CD8-positive, alpha-beta memory T cell (primary cell): ENCODE measurements at regions not wholly inside any gene's neighbourhood (a gene's known extent, or its start where the extent isn't known, plus 50 kb on each side); places are given as distances from the start of the nearest gene placed in this dataset.

Experiments
- CTCF ChIA-PET: fragments of 350-600 bp; sonication (Branson Sonifier 250); formaldehyde crosslinking; loops from one replicate; lab custom pipeline; 2021; ENCODE audit warnings: antibody characterized with exemption; lab: Charles Lee
- POLR2A ChIA-PET: fragments of 350-600 bp; sonication (Branson Sonifier 250); formaldehyde crosslinking; loops from one replicate; lab custom pipeline; 2021; ENCODE audit warnings: antibody characterized with exemption; lab: Charles Lee
- DNase-seq, 5 donors: peaks; one replicate each; pipeline versions ENCODE4 v3.0.0 to v3.0.0-alpha.2; 2020 to 2022; ENCODE audit warnings: mixed read lengths in 1 of 5
- H3K27ac ChIP-seq: one replicate; pipeline ENCODE4 v1.7.0; 2013; ENCODE audit warnings: low read depth, mild to moderate bottlenecking, low read length, moderate library complexity
- H3K27me3 ChIP-seq: 2 replicates; pipeline ENCODE4 v1.7.0; 2013; ENCODE audit warnings: low read length, mild to moderate bottlenecking; ENCODE audit not compliant: insufficient read depth, poor library complexity, severe bottlenecking
- H3K36me3 ChIP-seq: 2 replicates; pipeline ENCODE4 v1.7.0; 2013; ENCODE audit warnings: mild to moderate bottlenecking, low read length, moderate library complexity; ENCODE audit not compliant: insufficient read depth
- H3K4me1 ChIP-seq: 2 replicates; pipeline ENCODE4 v1.7.0; 2013; ENCODE audit warnings: mild to moderate bottlenecking, low read length, moderate library complexity; ENCODE audit not compliant: insufficient read depth
- H3K4me3 ChIP-seq: 2 replicates; pipeline ENCODE4 v1.7.0; 2013; ENCODE audit warnings: mild to moderate bottlenecking, low read length
- H3K9me3 ChIP-seq: 2 replicates; pipeline ENCODE4 v1.7.0; 2013; ENCODE audit warnings: mild to moderate bottlenecking, low read length
- H3K27ac Mint-ChIP-seq, 8 donors: one replicate each; pipeline ENCODE4 v1.8.0; 2020 to 2021; ENCODE audit warnings: mixed read lengths in 8 of 8, mild to moderate bottlenecking in 6 of 8, inconsistent platforms in 3 of 8, moderate library complexity in 3 of 8
- H3K27me3 Mint-ChIP-seq, 2 donors: one replicate each; pipeline ENCODE4 v1.8.0; 2020 to 2021; ENCODE audit warnings: mixed read lengths in 2 of 2, mild to moderate bottlenecking in 1 of 2, moderate library complexity in 1 of 2
- H3K36me3 Mint-ChIP-seq, 3 donors: one replicate each; pipeline ENCODE4 v1.8.0; 2020 to 2021; ENCODE audit warnings: mixed read lengths in 3 of 3, inconsistent platforms in 1 of 3, mild to moderate bottlenecking in 1 of 3
- H3K4me1 Mint-ChIP-seq, 3 donors: one replicate each; pipeline ENCODE4 v1.8.0; 2020 to 2021; ENCODE audit warnings: mixed read lengths in 3 of 3, inconsistent platforms in 1 of 3, mild to moderate bottlenecking in 1 of 3
- H3K4me3 Mint-ChIP-seq, 7 donors: one replicate each; pipeline ENCODE4 v1.8.0; 2020 to 2021; ENCODE audit warnings: mixed read lengths in 7 of 7, mild to moderate bottlenecking in 6 of 7, moderate library complexity in 4 of 7, inconsistent platforms in 2 of 7
- H3K9me3 Mint-ChIP-seq, 5 donors: one replicate each; pipeline ENCODE4 v1.8.0; 2020 to 2022; ENCODE audit warnings: mixed read lengths in 5 of 5, mild to moderate bottlenecking in 3 of 5, moderate library complexity in 2 of 5, inconsistent platforms in 1 of 5

DNA sequence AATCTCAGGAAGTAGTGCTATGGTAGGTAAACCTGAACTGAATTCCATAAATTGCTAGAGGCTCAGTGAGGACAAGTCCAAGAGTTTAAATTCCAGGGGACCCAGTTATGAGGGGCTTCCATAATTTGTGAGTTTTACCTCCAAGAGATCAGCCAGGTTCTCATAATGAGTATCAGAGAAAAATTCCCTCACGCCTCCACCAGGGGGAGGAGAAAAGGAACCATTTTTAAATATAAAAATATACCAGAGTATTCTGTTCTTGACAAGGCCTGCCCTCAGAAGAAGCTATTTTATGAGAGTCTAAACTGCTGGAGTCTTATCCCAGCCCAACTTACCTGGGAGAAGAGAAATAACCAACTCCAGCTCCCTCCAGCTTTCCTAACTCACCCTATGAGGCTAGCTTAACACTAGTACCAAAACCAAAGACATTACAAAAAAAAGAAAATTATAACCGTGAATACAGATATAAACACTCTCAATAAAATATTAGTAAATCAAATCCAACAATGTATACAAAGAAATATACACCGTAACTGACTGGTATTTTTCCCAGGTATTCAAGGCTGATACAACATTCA is 158.7 kb downstream of the TFAP2A start:
- ChIA-PET POLR2A (no interaction called here), CTCF (no interaction called here)
- H3K36me3 Mint-ChIP-seq, result no peaks in the 10 kb centered on the region
- H3K4me1 Mint-ChIP-seq, result no peaks in the 10 kb centered on the region
- no peak overlapping the region for H3K27ac ChIP-seq
- H3K4me3 ChIP-seq, result no peak overlapping the region
- H3K9me3 ChIP-seq, result no peaks in the 10 kb centered on the region
- no peak for DNase-seq
- peaks cover 0 to 10% (median 0%) of the 10 kb centered on the region in 5 donors for H3K9me3 Mint-ChIP-seq
- no peak overlapping the region for H3K27ac Mint-ChIP-seq
- peaks cover 0 to 4% of the 10 kb centered on the region in 2 donors for H3K27me3 Mint-ChIP-seq
- H3K4me3 Mint-ChIP-seq, result no peak overlapping the region
- no peaks in the 10 kb centered on the region for H3K27me3 ChIP-seq
- H3K36me3 ChIP-seq, result no peaks in the 10 kb centered on the region
- H3K4me1 ChIP-seq, result no peaks in the 10 kb centered on the region

DNA sequence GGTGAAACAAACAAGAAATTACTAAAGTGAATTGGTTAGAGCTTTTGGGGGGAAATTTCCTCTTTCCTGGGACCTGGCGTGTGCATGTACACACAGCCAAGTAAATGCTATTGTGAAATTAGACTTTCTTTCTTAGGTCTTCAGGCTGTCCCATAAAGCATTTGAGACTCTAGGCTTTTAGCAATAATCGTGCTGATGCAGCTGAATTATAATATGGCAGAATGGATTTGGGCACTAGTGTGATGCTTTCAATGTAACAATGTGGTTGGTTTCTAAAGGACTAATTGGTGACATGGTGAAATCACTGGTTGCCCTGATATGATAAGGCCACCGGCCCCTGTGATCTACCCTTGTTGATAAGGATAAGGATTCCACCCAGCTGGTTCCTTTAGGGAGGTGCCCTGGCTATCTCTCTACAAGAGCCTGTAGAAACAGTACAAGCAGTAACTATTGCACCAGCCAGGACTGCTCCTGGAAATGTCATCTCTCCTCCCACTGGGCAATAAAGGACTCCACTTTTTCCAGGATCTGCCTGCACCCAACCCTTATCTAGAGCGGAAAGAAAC is 164.1 kb downstream of the TFAP2A start:
- Mint-ChIP-seq H3K27ac (no peak overlapping the region), H3K9me3 (peaks cover 0 to 5% (median 0%) of the 10 kb centered on the region in 5 donors), H3K27me3 (peaks cover 0 to 4% of the 10 kb centered on the region in 2 donors), H3K4me1 (no peaks in the 10 kb centered on the region), H3K4me3 (no peak overlapping the region), H3K36me3 (no peaks in the 10 kb centered on the region)
- Histone ChIP-seq H3K27me3 (no peaks in the 10 kb centered on the region), H3K27ac (no peak overlapping the region), H3K36me3 (no peaks in the 10 kb centered on the region), H3K4me3 (no peak overlapping the region), H3K4me1 (no peaks in the 10 kb centered on the region), H3K9me3 (no peaks in the 10 kb centered on the region)
- CTCF ChIA-PET, result no interaction called here
- no peak for DNase-seq
- POLR2A ChIA-PET, result no interaction called here

DNA sequence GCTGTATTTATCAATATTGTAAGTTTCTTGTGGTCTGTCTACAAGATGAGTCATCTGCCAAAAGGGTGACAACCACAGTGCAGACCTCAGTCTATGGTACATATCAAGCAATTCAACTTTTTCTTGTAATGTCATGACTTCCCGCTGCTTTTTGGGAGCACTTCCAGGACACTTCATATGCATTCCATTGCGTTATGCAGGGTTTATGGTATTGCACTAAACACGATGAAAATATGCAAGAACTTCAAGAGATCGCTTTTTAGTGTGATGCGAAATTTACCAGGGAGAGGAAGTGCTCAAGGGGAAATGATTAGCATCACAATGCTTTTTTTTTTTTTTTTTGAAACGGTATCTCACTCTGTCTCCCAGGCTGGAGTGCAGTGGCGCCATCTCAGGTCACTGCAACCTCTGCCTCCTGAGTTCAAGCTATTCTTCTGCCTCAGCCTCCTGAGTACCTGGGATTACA is 166.5 kb downstream of the TFAP2A start:
- ChIA-PET POLR2A (no interaction called here), CTCF (no interaction called here)
- no peaks in the 10 kb centered on the region for H3K36me3 ChIP-seq
- H3K4me1 Mint-ChIP-seq, result no peaks in the 10 kb centered on the region
- no peak overlapping the region for H3K4me3 ChIP-seq
- H3K27ac ChIP-seq, result no peak overlapping the region
- H3K27me3 ChIP-seq, result no peaks in the 10 kb centered on the region
- H3K4me3 Mint-ChIP-seq, result no peak overlapping the region
- peaks cover 0 to 9% (median 0%) of the 10 kb centered on the region in 5 donors for H3K9me3 Mint-ChIP-seq
- DNase-seq, result no peak
- H3K9me3 ChIP-seq, result no peaks in the 10 kb centered on the region
- peaks cover 2 to 4% of the 10 kb centered on the region in 2 donors for H3K27me3 Mint-ChIP-seq
- H3K36me3 Mint-ChIP-seq, result no peaks in the 10 kb centered on the region
- no peaks in the 10 kb centered on the region for H3K4me1 ChIP-seq
- peak overlapping the region in 1 of 8 donors; percentile 47 for H3K27ac Mint-ChIP-seq

DNA sequence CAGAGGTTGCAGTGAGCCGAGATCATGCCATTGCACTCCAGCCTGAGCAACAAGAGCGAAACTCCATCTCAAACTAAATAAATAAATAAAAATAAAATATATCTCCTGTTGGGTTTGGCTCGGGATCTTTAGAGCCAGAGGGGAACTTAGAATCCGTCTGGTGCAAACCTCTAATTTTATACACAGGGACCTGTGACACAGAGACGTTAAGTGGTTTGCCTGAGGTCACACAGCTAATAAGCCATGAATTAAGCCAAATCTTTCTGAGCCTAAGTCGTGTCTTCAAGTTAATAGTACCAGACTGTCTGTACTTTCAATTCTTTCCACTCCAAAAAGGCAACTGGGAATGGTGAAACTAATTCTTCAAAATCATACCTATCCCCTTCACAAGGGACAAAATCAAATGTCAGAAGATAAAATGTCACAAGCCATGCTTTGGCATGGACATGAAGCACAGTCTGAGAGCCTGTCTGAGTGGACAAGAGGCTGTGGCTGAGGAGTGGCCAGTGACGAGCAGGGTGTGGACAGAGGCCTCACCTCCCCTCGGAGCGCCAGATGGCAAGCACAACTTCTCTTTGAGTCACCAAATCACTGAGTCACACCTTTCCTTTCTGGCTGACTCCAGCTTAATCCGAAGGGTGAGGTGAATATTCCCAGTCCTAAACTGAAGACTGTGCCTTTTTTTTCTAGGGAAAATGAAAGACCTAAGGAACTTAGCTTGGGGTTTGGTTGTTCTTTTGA is 177.4 kb downstream of the TFAP2A start:
- no peak overlapping the region for H3K4me3 ChIP-seq
- Mint-ChIP-seq H3K9me3 (peaks cover 0 to 6% (median 0%) of the 10 kb centered on the region in 5 donors), H3K4me3 (no peak overlapping the region), H3K27ac (no peak overlapping the region), H3K36me3 (no peaks in the 10 kb centered on the region), H3K4me1 (no peaks in the 10 kb centered on the region), H3K27me3 (peaks cover 0 to 6% of the 10 kb centered on the region in 2 donors)
- CTCF ChIA-PET, result no interaction called here
- no peak for DNase-seq
- H3K27me3 ChIP-seq, result no peaks in the 10 kb centered on the region
- H3K9me3 ChIP-seq, result no peaks in the 10 kb centered on the region
- H3K4me1 ChIP-seq, result no peaks in the 10 kb centered on the region
- POLR2A ChIA-PET, result no interaction called here
- no peak overlapping the region for H3K27ac ChIP-seq
- H3K36me3 ChIP-seq, result no peaks in the 10 kb centered on the region

DNA sequence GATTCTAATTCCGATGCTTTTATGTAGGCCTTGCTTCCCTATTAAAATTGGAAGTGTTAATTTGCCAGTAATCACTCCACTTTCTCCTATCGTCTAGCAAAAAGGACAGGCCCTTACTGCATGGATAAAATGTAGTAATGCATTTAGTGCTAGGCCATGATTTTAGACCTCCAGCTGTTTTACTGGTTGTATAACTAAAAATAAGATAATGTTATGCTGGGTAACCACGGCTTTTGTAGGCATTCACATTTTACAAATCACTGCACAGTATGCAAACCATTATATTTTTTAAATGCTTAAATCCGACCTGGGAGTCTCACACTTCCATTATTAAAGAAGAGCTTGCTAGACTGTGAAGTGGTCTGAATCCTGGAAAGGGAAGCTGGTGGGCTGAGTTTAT is 179.5 kb downstream of the TFAP2A start:
- H3K27ac ChIP-seq, result no peak overlapping the region
- no peak overlapping the region for H3K4me3 Mint-ChIP-seq
- no peaks in the 10 kb centered on the region for H3K9me3 ChIP-seq
- no peaks in the 10 kb centered on the region for H3K36me3 Mint-ChIP-seq
- H3K4me3 ChIP-seq, result no peak overlapping the region
- POLR2A ChIA-PET, result no interaction called here
- CTCF ChIA-PET, result no interaction called here
- H3K27me3 Mint-ChIP-seq, result peaks cover 0 to 2% of the 10 kb centered on the region in 2 donors
- no peaks in the 10 kb centered on the region for H3K27me3 ChIP-seq
- no peaks in the 10 kb centered on the region for H3K36me3 ChIP-seq
- H3K4me1 Mint-ChIP-seq, result no peaks in the 10 kb centered on the region
- H3K9me3 Mint-ChIP-seq, result peaks cover 0 to 6% (median 2%) of the 10 kb centered on the region in 5 donors
- H3K27ac Mint-ChIP-seq, result no peak overlapping the region
- no peak for DNase-seq
- no peaks in the 10 kb centered on the region for H3K4me1 ChIP-seq

DNA sequence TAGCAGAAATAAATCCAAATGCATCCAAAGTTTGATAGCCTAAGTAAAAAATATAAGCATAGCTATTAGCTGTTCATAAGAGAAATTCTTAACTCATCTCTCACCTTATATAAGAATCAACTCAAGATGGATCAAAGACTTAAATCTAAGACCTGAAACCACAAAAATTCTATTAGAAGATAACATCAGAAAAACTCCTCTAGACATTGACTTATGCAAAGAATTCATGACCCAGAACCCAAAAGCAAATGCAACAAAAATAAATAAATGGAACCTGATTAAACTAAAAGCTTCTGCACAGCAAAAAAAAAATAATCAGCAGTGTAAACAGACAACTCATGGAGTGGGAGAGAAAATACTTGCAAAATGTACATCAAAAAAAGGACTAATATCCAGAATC is 184.3 kb downstream of the TFAP2A start:
- CTCF ChIA-PET, result no interaction called here

DNA sequence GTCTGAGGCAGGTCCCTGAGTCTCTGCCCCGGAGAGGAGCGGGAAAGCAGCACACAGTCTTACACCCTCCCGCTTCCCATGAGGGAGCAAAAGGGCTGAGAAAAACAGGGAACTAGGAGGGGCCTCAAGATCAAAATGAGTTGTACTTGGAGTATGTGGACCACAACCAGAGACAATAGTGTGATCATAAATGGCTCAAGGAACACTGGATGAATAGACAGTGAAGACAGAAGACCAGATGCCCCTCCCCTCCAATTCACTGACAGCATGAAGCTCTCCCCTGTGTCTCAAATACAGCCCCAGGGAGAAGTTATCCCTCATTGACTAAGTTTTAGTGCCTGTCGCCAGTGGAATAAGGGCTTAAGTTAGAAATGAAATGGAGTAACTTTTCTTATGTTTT is 191.0 kb downstream of the TFAP2A start:
- Mint-ChIP-seq H3K4me1 (no peaks in the 10 kb centered on the region), H3K36me3 (no peaks in the 10 kb centered on the region), H3K9me3 (peaks cover 2 to 15% (median 12%) of the 10 kb centered on the region in 5 donors), H3K27me3 (peaks cover 0 to 7% of the 10 kb centered on the region in 2 donors), H3K4me3 (no peak overlapping the region), H3K27ac (no peak overlapping the region)
- Histone ChIP-seq H3K36me3 (no peaks in the 10 kb centered on the region), H3K9me3 (no peaks in the 10 kb centered on the region), H3K4me1 (no peaks in the 10 kb centered on the region), H3K4me3 (no peak overlapping the region), H3K27ac (no peak overlapping the region), H3K27me3 (no peaks in the 10 kb centered on the region)
- ChIA-PET POLR2A (no interaction called here), CTCF (no interaction called here)
- no peak for DNase-seq

More for the DNA sequence above, 184.3 kb downstream of the TFAP2A start:
- Mint-ChIP-seq H3K36me3 (no peaks in the 10 kb centered on the region), H3K4me3 (no peak overlapping the region), H3K4me1 (no peaks in the 10 kb centered on the region), H3K9me3 (peaks cover 0 to 15% (median 11%) of the 10 kb centered on the region in 5 donors), H3K27me3 (peaks cover 0 to under 1% of the 10 kb centered on the region in 2 donors), H3K27ac (no peak overlapping the region)
- H3K27me3 ChIP-seq, result no peaks in the 10 kb centered on the region
- no peaks in the 10 kb centered on the region for H3K9me3 ChIP-seq
- H3K36me3 ChIP-seq, result no peaks in the 10 kb centered on the region
- DNase-seq, result no peak
- POLR2A ChIA-PET, result no interaction called here
- no peaks in the 10 kb centered on the region for H3K4me1 ChIP-seq
- H3K4me3 ChIP-seq, result no peak overlapping the region
- no peak overlapping the region for H3K27ac ChIP-seq

DNA sequence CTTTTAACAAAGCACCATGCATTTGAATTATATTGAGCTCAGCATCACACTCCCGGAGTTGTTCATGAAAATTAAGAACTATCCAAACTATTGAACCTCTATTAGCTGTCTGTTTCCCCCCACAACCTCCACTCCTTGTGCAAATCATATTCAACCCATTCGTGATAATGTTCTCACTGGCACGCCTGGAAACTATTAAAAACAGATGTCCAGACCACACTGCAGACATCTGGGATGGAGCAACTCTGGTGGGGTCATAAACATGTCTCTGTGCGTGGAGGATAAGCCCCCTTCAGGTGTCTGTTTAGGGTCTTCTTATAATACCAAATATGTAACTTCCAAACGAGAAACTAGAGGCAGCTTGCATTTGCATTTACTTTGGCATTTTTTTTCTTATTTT is 193.7 kb downstream of the TFAP2A start:
- Mint-ChIP-seq H3K4me3 (no peak overlapping the region), H3K36me3 (no peaks in the 10 kb centered on the region), H3K27ac (no peak overlapping the region), H3K9me3 (peaks cover 0 to 10% (median 8%) of the 10 kb centered on the region in 5 donors), H3K4me1 (no peaks in the 10 kb centered on the region), H3K27me3 (peaks cover 0 to 7% of the 10 kb centered on the region in 2 donors)
- Histone ChIP-seq H3K36me3 (no peaks in the 10 kb centered on the region), H3K27ac (no peak overlapping the region), H3K4me1 (no peaks in the 10 kb centered on the region), H3K4me3 (no peak overlapping the region), H3K9me3 (no peaks in the 10 kb centered on the region), H3K27me3 (no peaks in the 10 kb centered on the region)
- ChIA-PET POLR2A (no interaction called here), CTCF (no interaction called here)
- no peak for DNase-seq
